IMR-90 (cell line): ENCODE measurements at regions not wholly inside any gene's neighbourhood (a gene's known extent, or its start where the extent isn't known, plus 50 kb on each side); places are given as distances from the start of the nearest gene placed in this dataset.

Experiments
- ATAC-seq: fragments of 200-7000 bp; cut with Tn5 transposase; 2 replicates; pipeline ENCODE4 v1.9.1; 2020; ENCODE audit warnings: low read depth, mild to moderate bottlenecking, moderate library complexity
- BruUV-seq: library from RNA; stranded (reverse); fragments of 400-500 nt; replicated peaks from 2 replicates; lab custom pipeline; 2021; lab: Mats Ljungman, UMichigan
- CTCF ChIA-PET: fragments of 300-600 bp; formaldehyde crosslinking; extraction: SDS; loops from one replicate; lab custom pipeline; 2021; ENCODE audit warnings: antibody characterized with exemption; lab: Yijun Ruan, JAX
- POLR2A ChIA-PET: fragments of 300-600 bp; sonication (Branson Sonifier 250); formaldehyde crosslinking; loops from one replicate; lab custom pipeline; 2022; ENCODE audit warnings: antibody characterized with exemption; ENCODE audit not compliant: unreplicated experiment; lab: Charles Lee
- DNase-seq: peaks from one replicate; pipeline ENCODE4 v3.0.0; 2013
- H2AFZ ChIP-seq: replicated peaks from 2 replicates; pipeline ENCODE3; 2013; ENCODE audit warnings: low read length, mild to moderate bottlenecking; ENCODE audit not compliant: poor library complexity
- H2AK5ac ChIP-seq: 2 replicates; pipeline ENCODE4 v1.6.1; 2013; ENCODE audit warnings: low read depth, low read length, inconsistent platforms
- H2AK9ac ChIP-seq: replicated peaks from 2 replicates; pipeline ENCODE3; 2013; ENCODE audit warnings: mild to moderate bottlenecking, low read depth, low read length, moderate library complexity; ENCODE audit not compliant: poor library complexity
- H2BK120ac ChIP-seq: 2 replicates; pipeline ENCODE4 v1.6.1; 2013; ENCODE audit warnings: low read depth, low read length, inconsistent platforms
- H2BK15ac ChIP-seq: 3 replicates; pipeline ENCODE4 v1.6.1; 2013; ENCODE audit warnings: low read depth, low read length, inconsistent platforms
- H2BK20ac ChIP-seq: 2 replicates; pipeline ENCODE4 v1.6.1; 2013; ENCODE audit warnings: low read depth, mild to moderate bottlenecking, inconsistent platforms, low read length, moderate library complexity
- H2BK5ac ChIP-seq: 2 replicates; pipeline ENCODE4 v1.6.1; 2013; ENCODE audit warnings: mild to moderate bottlenecking, low read depth, low read length, inconsistent platforms; ENCODE audit not compliant: poor library complexity, severe bottlenecking
- H3K14ac ChIP-seq: replicated peaks from 2 replicates; pipeline ENCODE4 v1.6.1; 2013; ENCODE audit warnings: low read depth, low read length, inconsistent platforms
- H3K18ac ChIP-seq: 2 replicates; pipeline ENCODE4 v1.6.1; 2013; ENCODE audit warnings: low read depth, low read length, control low read depth
- H3K23ac ChIP-seq: 2 replicates; pipeline ENCODE4 v1.6.1; 2013; ENCODE audit warnings: low read depth, low read length, inconsistent platforms
- H3K27ac ChIP-seq: 2 replicates; pipeline ENCODE4 v1.5.1; 2013; ENCODE audit warnings: mild to moderate bottlenecking, control low read depth, low read length; ENCODE audit not compliant: insufficient read depth
- H3K27me3 ChIP-seq: 2 replicates; pipeline ENCODE4 v1.6.1; 2013; ENCODE audit warnings: low read length; ENCODE audit not compliant: control insufficient read depth, insufficient read depth
- H3K36me3 ChIP-seq: 2 replicates; pipeline ENCODE4 v1.6.1; 2013; ENCODE audit warnings: low read length, mixed read lengths; ENCODE audit not compliant: control insufficient read depth, insufficient read depth
- H3K4ac ChIP-seq: 2 replicates; pipeline ENCODE4 v1.6.1; 2013; ENCODE audit warnings: low read depth, low read length, inconsistent platforms
- H3K4me1 ChIP-seq: 2 replicates; pipeline ENCODE4 v1.6.1; 2013; ENCODE audit warnings: low read length, mixed read lengths; ENCODE audit not compliant: control insufficient read depth, insufficient read depth
- H3K4me2 ChIP-seq: 2 replicates; pipeline ENCODE4 v1.6.1; 2013; ENCODE audit warnings: low read depth, mild to moderate bottlenecking, control low read depth, low read length, moderate library complexity
- H3K4me3 ChIP-seq: 2 replicates; pipeline ENCODE4 v1.5.1; 2013; ENCODE audit warnings: low read depth, mild to moderate bottlenecking, control low read depth, low read length, moderate library complexity; ENCODE audit not compliant: insufficient read depth
- H3K56ac ChIP-seq: 2 replicates; pipeline ENCODE4 v1.6.1; 2013; ENCODE audit warnings: low read length, inconsistent platforms; ENCODE audit not compliant: insufficient read depth; ENCODE audit errors: extremely low read depth
- H3K79me1 ChIP-seq, 2 experiments: 2 replicates each; pipeline ENCODE4 v1.6.1; 2013; ENCODE audit warnings: low read length in 2 of 2, inconsistent platforms in 1 of 2, low read depth in 1 of 2
- H3K9ac ChIP-seq: 2 replicates; pipeline ENCODE4 v1.6.1; 2013; ENCODE audit warnings: low read depth, low read length, control low read depth
- H3K9me1 ChIP-seq: 2 replicates; pipeline ENCODE4 v1.6.1; 2013; ENCODE audit warnings: low read length, inconsistent platforms; ENCODE audit not compliant: insufficient read depth
- H3K9me3 ChIP-seq: 2 replicates; pipeline ENCODE4 v1.6.1; 2013; ENCODE audit warnings: low read length; ENCODE audit not compliant: control insufficient read depth, insufficient read depth
- H4K20me1 ChIP-seq: 2 replicates; pipeline ENCODE4 v1.6.1; 2013; ENCODE audit warnings: low read length, inconsistent platforms; ENCODE audit not compliant: insufficient read depth
- H4K5ac ChIP-seq: 2 replicates; pipeline ENCODE4 v1.6.1; 2013; ENCODE audit warnings: mild to moderate bottlenecking, low read depth, low read length, control low read depth
- H4K8ac ChIP-seq, 2 experiments: 2 replicates each; pipeline ENCODE4 v1.6.1; 2013; ENCODE audit warnings: low read depth in 2 of 2, low read length in 2 of 2, control low read depth in 1 of 2, inconsistent platforms in 1 of 2
- H4K91ac ChIP-seq: 2 replicates; pipeline ENCODE4 v1.6.1; 2013; ENCODE audit warnings: low read depth, low read length, inconsistent platforms; ENCODE audit not compliant: insufficient read depth
- CEBPB ChIP-seq: IDR thresholded peaks from 2 replicates; pipeline ENCODE4 v1.6.1; 2012; ENCODE audit warnings: low read depth, low read length, improper control_type of control experiment
- CHD1 ChIP-seq: IDR thresholded peaks from 2 replicates; pipeline ENCODE4 v1.6.1; 2012; ENCODE audit warnings: low read depth, low read length, improper control_type of control experiment
- MAFK ChIP-seq: IDR thresholded peaks from 2 replicates; pipeline ENCODE4 v1.6.1; 2012; ENCODE audit warnings: low read depth, low read length, improper control_type of control experiment
- MAZ ChIP-seq: IDR thresholded peaks from 2 replicates; pipeline ENCODE4 v1.6.1; 2012; ENCODE audit warnings: low read depth, mild to moderate bottlenecking, low read length, improper control_type of control experiment, moderate library complexity, borderline replicate concordance
- NFE2L2 ChIP-seq: fragments of 150-350 bp; IDR thresholded peaks from 2 replicates; pipeline ENCODE4 v1.6.1; 2016; ENCODE audit warnings: low read depth, mild to moderate bottlenecking, low read length
- RFX5 ChIP-seq: IDR thresholded peaks from 2 replicates; pipeline ENCODE4 v1.8.0; 2012; ENCODE audit warnings: low read depth, mild to moderate bottlenecking, low read length, moderate library complexity
- WGBS, 2 experiments: methylation state at CpG; one replicate each; pipeline versions ENCODE4 v1.1.5 to v1.1.7; 2013; ENCODE audit warnings: missing lambda C conversion rate in 2 of 2; ENCODE audit not compliant: insufficient read length in 1 of 2; ENCODE audit errors: extremely low coverage in 2 of 2; 5-methylcytosine and 5-hydroxymethylcytosine counted together
- dilution Hi-C: fragments of 300-500 bp; cut with HindIII; formaldehyde crosslinking; loops from one replicate; pipeline ENCODE4 v1.14.3; 2018; ENCODE audit warnings: low sequenced_read_pairs; ENCODE audit not compliant: unreplicated experiment
- in situ Hi-C: fragments of 300-500 bp; cut with MboI; formaldehyde crosslinking; loops from 3 replicates; pipeline ENCODE4 v1.14.3; 2019; ENCODE audit warnings: low sequenced_read_pairs, inconsistent platforms, mixed read lengths
- intact Hi-C: fragments of 100-400 bp; cut with micrococcal nuclease; formaldehyde crosslinking; loops from 2 replicates; pipeline ENCODE4 v1.10.0; 2022
- TF ChIP-seq, protein P1 (sequence below): fragments of 150-350 bp; IDR thresholded peaks from 2 replicates; pipeline ENCODE4 v1.6.1; 2016; ENCODE audit warnings: low read depth, mild to moderate bottlenecking, low read length, moderate library complexity, borderline replicate concordance
- TF ChIP-seq, protein P2 (sequence below): fragments of 150-350 bp; IDR thresholded peaks from 2 replicates; pipeline ENCODE4 v1.6.1; 2017; ENCODE audit warnings: mild to moderate bottlenecking, antibody characterized with exemption, low read length, low read depth

DNA sequence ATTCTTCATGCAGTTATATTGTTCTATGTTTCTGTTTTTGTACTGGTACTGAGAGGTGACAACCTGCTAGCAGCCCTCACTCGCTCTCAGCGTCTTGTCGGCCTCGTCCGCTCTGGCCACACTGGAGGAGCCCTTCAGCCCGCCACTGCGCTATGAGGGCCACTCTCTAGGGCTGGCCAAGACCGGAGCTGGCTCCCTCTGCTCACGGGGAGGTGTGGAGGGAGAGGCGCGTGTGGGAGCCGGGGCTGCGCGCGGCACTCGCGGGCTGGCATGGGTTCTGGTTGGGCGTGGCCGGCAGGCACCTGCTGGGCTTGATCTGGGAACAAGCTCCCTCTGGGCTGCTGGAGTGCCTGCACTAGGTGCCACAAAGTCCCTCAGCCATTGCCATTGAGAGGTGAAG is 1323.8 kb upstream of the EYS start:
- no peaks in the 10 kb centered on the region for H4K20me1 ChIP-seq
- H2BK20ac ChIP-seq, result no peak overlapping the region
- no peak overlapping the region for H3K9ac ChIP-seq
- dilution Hi-C loops, result no loop called here
- no peak overlapping the region for H3K4me2 ChIP-seq
- H3K4ac ChIP-seq, result no peak overlapping the region
- H3K27ac ChIP-seq, result no peak overlapping the region
- no peak overlapping the region for H3K4me3 ChIP-seq
- no peaks in the 10 kb centered on the region for H3K27me3 ChIP-seq
- ATAC-seq (no peak), DNase-seq (no peak)
- H2BK120ac ChIP-seq, result no peak overlapping the region
- BruUV-seq, result no TSS peak
- ChIA-PET CTCF (no interaction called here), POLR2A (no interaction called here)
- no peak overlapping the region for H2BK5ac ChIP-seq
- TF ChIP-seq NFE2L2 (no peak), RFX5 (no peak), MAFK (no peak), CEBPB (no peak), MAZ (no peak), CHD1 (no peak)
- TF ChIP-seq, protein P1, sequence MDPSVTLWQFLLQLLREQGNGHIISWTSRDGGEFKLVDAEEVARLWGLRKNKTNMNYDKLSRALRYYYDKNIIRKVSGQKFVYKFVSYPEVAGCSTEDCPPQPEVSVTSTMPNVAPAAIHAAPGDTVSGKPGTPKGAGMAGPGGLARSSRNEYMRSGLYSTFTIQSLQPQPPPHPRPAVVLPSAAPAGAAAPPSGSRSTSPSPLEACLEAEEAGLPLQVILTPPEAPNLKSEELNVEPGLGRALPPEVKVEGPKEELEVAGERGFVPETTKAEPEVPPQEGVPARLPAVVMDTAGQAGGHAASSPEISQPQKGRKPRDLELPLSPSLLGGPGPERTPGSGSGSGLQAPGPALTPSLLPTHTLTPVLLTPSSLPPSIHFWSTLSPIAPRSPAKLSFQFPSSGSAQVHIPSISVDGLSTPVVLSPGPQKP, result no peak
- TF ChIP-seq, protein P2, sequence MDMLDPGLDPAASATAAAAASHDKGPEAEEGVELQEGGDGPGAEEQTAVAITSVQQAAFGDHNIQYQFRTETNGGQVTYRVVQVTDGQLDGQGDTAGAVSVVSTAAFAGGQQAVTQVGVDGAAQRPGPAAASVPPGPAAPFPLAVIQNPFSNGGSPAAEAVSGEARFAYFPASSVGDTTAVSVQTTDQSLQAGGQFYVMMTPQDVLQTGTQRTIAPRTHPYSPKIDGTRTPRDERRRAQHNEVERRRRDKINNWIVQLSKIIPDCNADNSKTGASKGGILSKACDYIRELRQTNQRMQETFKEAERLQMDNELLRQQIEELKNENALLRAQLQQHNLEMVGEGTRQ, result no peak
- no peaks in the 10 kb centered on the region for H3K9me1 ChIP-seq
- H3K18ac ChIP-seq, result no peak overlapping the region
- WGBS, 2 experiments, result 100% methylated on average over 7 of the region's 19 CpGs; no CpG with 5 or more reads in 1 of the 2 experiments
- H2AFZ ChIP-seq, result no peak overlapping the region
- H4K5ac ChIP-seq, result no peak overlapping the region
- no peak overlapping the region for H2AK9ac ChIP-seq
- no peaks in the 10 kb centered on the region for H3K4me1 ChIP-seq
- no peak overlapping the region for H4K91ac ChIP-seq
- no peaks in the 10 kb centered on the region for H3K36me3 ChIP-seq
- H2AK5ac ChIP-seq, result no peak overlapping the region
- intact Hi-C loops, result no loop called here
- no peak overlapping the region for H3K14ac ChIP-seq
- no peaks in the 10 kb centered on the region for H3K79me1 ChIP-seq
- H4K8ac ChIP-seq, result no peak overlapping the region
- H3K23ac ChIP-seq, result no peak overlapping the region
- in situ Hi-C loops, result no loop called here
- H3K9me3 ChIP-seq, result peaks cover 7% of the 10 kb centered on the region; the same call in 1 of the 2 replicates
- H3K56ac ChIP-seq, result no peak overlapping the region
- H2BK15ac ChIP-seq, result no peak overlapping the region
